NCI-H526 treated with DMSO at 0.1 percent for 48 hours (cell line): ENCODE measurements at regions not wholly inside any gene's neighbourhood (a gene's known extent, or its start where the extent isn't known, plus 50 kb on each side); places are given as distances from the start of the nearest gene placed in this dataset.
"Not testable (repeated sequence)": the region's sequence is repeated elsewhere in the genome, so short reads cannot be mapped to it uniquely, and the experiment has no call there.

Experiments used
- DNase-seq: peaks from one replicate; lab custom pipeline; 2025; lab: John Stamatoyannopoulos, UW

GRCh38 chr2:65914244-65914786, 481.9 kb upstream of the SPRED2 start:
- no peak for DNase-seq

DNA sequence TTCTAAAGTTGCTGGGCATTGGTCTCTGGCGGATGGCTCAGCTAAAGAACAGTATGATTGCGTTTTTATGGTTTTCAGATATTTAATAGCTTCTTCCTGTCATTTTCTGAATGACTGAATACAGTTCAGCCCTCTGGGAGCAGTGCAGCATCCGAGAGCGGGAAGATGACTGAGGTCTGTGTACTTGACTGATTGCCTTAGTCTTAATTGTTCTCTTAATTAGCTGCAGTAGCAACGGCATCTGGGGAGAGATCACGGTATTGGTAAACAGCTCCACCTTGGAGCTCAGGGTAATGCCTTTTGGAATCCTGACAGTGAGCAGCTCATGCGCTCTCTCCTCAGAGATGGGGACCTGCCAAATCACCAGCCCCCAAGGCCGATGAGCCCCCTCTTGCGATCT, 481.4 kb upstream of the SPRED2 start:
- peak; percentile 28 for DNase-seq

DNA sequence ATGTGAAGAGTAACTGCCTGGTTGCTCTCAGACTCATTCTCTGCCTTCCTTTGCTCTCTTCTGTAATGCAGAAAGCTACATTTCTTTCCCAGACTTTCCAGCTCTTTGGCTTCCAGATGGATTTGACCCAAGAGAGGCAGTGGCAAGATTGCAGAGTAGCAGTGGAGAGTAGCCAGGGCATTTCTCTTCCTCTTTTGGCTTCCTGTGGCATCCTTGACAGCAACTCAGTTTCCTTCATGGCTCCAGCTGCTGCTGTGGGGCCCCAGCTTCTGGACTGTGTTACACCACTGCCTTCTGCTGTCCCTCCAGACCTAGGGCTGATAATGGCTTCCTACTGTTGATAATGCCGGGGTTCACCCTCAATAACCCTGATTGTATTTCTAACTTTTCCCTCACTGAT, 469.4 kb upstream of the SPRED2 start:
- DNase-seq = no peak

DNA sequence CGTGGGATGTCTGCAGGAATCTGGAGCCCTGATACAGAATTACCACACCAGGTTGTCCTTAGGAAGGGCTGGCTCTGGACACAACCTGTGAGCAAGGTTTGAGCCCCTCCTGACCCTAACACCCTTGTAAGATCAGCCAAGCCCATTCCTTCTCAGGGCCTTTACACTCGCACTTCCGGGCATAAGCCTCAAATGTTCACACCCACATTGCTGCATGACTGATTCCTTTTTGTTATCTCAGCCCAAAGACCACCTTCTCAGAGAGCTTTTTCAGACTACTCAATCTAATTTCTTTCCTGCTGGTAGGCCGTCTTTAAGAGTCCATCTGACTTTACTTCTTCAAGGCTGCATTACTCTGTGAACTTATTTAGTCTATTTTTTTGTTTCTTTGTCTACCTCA, 464.0 kb upstream of the SPRED2 start:
- DNase-seq = no peak

DNA sequence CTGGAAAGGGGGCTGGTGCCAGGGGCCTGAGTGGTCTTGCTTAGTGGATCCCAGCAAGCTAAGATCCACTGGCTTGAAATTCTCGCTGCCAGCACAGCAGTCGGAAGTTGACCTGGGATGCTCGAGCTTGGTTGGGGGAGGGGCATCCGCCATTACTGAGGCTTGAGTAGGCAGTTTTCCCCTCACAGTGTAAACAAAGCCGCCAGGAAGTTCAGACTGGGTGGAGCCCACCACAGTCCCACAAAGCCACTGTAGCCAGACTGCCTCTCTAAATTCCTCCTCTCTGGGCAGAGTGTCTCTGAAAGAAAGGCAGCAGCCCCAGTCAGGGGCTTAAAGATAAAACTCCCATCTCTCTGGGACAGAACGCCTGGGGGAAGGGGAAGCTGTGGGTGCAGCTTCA, 457.7 kb upstream of the SPRED2 start:
- DNase-seq = not testable (repeated sequence)

- DNase-seq = no peak
Measured at GRCh38 chr2:65885266-65885665, 452.9 kb upstream of the SPRED2 start.

DNA sequence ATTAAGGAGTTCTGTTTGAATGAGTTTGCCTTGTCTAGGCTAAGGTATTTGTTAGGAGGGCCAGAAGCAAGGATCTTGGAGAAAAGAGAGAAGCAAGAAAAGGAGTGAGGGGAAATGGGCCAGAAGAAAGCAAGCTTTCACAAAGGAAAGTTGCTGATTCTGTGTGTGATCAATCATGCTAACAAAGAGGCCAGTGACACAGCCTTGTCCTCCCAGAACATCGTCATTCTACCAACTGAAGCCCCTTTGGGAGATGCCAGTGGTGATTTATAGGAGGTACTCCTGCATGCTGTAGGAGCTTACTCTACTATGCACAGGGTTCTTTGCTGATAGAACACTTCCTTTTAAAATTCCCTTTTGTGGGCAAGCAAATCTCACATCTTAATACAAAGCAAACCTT, 449.2 kb upstream of the SPRED2 start:
- DNase-seq = no peak

- DNase-seq = no peak
Measured at GRCh38 chr2:65880436-65880835, 448.0 kb upstream of the SPRED2 start.

GRCh38 chr2:65878011-65878340, 445.6 kb upstream of the SPRED2 start:
- DNase-seq = no peak

GRCh38 chr2:65877331-65878010, 445.1 kb upstream of the SPRED2 start:
- no peak for DNase-seq

GRCh38 chr2:65876114-65876513, 443.7 kb upstream of the SPRED2 start:
- DNase-seq = no peak

GRCh38 chr2:65870826-65871225, 438.4 kb upstream of the SPRED2 start:
- DNase-seq = peak; percentile 83

DNA sequence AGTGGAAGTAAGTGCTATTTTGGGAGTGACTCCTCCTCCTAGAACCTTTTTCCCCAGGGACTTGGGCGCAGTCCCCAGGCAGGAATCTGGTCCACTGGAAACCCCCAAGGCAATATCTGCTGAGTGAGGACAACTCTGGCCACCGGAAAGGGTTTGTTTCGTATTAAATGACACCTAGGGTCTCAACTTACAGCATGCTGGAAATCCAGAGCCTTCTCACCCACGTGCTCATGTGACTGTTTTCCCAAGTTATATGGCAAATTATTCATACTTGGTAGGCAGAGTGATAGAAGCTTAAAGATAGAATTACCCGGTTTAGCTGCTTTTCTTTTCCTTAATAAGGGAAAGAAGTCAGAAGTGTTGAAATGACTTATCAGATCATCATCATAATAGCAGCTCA, 436.9 kb upstream of the SPRED2 start:
- DNase-seq = no peak

GRCh38 chr2:65868177-65868576, 435.8 kb upstream of the SPRED2 start:
- no peak for DNase-seq

DNA sequence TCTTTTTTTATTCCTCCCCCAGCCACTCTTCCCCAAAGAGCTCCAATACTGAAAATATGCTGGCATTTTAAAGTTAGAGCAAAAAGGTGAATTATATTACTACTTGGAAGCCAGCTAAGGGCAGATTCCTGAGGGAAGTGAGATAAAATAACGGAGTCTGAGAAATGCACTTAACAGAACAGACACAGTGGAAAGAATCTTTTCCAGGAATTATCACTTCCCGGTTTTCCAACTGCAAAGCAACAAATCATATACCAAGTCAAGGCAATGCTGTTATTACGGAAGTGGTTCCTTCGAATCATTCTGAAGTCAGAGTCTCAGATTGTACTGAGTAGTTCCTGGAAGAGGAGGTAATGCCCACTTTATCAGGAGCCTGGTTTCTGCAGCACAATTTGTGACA, 435.0 kb upstream of the SPRED2 start:
- no peak for DNase-seq

- DNase-seq = peak; percentile 35
Measured at GRCh38 chr2:65866148-65866547, 433.7 kb upstream of the SPRED2 start.

GRCh38 chr2:65864619-65865018, 432.2 kb upstream of the SPRED2 start:
- DNase-seq = no peak

DNA sequence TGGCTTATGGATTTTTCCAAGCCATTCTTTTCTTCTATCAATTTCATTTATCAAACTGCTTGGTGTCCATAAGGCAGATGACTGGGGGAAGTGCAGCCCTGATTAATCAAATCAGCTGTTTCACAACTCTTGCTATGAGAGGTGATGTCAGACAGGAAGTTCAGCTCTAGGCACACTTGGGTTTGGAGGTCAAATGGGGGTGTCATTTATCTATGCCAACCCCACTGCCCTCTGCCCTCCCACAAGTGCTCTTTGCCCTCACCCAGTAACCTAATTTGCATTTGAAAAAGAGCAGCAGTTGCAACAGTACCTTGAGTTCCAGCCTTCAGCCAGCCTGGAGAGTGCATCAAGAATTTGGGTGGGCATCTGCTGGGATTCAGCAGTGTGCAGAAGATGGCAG, 431.3 kb upstream of the SPRED2 start:
- no peak for DNase-seq

GRCh38 chr2:65856928-65857327, 424.5 kb upstream of the SPRED2 start:
- DNase-seq = no peak

DNA sequence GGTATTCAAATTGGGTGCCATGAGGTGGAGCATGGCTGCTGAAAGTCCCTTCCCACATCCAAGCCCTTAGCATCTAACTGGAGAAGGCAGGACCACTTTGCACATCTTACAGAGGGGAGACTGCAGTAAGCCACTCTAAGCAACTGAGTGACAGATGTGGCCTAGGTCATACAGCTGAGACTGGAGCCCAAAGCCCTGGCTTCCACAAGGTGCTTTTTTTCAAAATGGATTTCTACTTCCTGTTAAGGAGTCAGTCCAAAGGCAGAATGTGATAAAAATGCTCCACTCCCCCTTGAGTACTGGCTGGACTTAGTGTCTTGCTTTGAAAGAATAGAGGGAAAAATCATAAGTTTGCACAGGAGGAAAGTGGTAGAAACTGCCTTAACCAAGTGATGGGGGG, 424.0 kb upstream of the SPRED2 start:
- no peak for DNase-seq

GRCh38 chr2:65850695-65851094, 418.3 kb upstream of the SPRED2 start:
- no peak for DNase-seq

- no peak for DNase-seq
Measured at GRCh38 chr2:65846989-65847678, 414.7 kb upstream of the SPRED2 start.

- no peak for DNase-seq
Measured at GRCh38 chr2:65845442-65846182, 413.2 kb upstream of the SPRED2 start.
